ENCODE measurements at regions not wholly inside any gene's neighbourhood (a gene's known extent, or its start where the extent isn't known, plus 50 kb on each side); places are given as distances from the start of the nearest gene placed in this dataset.
"Not testable (repeated sequence)": the region's sequence is repeated elsewhere in the genome, so short reads cannot be mapped to it uniquely, and the experiment has no call there.

DNA sequence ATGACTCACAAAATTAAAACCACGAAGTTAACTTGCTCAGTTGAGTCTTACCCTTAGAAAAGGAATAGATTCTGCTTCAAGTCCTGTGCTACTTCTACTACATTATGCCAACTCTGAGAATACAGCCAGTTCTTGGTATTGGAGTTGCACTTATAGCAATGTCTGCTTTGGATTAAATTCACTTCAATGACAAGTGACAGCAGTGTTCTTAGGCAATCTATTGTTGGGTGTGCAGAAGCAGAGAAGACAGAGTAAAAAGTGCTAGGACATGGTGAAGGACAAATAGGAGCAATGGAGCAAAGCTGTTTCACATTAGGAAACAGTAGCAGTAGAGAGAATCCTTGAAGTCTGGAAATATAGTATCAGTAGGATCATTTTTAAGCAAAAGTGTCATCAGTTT lies 713.1 kb downstream of the SI start:
- DNase-seq = no peak

DNA sequence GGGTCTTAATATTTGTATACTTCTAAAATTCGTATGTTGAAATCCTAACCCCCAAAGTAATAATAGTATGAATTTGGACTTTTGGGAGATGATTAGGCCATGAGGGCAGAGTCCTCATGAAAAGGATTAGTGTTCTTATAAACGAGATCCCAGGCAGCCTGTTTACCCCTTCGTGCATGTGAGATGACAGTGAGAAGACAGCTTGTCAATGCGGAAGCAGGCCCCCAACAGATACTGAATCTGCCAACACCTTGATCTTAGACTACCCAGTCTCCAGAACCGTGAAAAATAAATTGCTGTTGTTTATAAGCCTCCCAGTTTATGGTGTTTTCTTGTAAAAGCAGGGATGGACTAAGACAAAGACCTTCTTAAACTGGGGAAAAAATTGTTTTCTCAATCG lies 714.2 kb downstream of the SI start:
- no peak for DNase-seq

DNA sequence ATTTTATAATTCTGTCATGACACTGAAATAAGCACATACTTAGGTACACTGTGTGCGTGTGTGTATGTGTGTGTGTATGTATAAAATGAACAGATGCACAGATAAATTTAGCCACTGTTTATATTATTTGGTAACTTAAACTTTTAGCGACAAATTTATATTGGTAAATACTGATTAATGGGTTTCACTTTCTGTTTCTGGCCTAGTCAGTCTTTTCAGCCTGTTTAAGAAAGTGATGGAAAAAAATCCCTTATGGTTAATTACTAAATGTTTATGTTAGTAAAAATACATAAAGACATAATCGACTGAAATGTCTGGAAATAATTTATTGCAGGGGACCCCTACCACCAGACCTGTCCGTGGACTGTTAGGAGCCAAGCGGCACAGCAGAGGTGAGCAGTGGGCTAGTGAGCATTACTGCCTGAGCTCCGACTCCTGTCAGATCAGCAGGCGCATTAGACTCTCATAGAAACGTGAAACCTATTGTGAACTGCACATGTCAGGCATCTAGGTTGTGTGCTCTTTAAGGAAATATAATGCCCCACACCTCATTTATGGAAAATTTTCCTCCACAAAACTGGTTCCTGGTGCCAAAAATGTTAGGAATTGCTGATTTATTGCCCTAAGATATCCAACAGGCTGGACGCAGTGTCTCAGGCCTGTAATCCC lies 717.4 kb downstream of the SI start:
- peak; percentile 46 for DNase-seq

GRCh38 chr3:164360078-164360578 lies 718.2 kb downstream of the SI start:
- no peak for DNase-seq

GRCh38 chr3:164352991-164353390 lies 725.3 kb downstream of the SI start:
- DNase-seq = no peak

- no peak for DNase-seq
These were observed 727.2 kb downstream of the SI start for GRCh38 chr3:164351131-164351530.

DNA sequence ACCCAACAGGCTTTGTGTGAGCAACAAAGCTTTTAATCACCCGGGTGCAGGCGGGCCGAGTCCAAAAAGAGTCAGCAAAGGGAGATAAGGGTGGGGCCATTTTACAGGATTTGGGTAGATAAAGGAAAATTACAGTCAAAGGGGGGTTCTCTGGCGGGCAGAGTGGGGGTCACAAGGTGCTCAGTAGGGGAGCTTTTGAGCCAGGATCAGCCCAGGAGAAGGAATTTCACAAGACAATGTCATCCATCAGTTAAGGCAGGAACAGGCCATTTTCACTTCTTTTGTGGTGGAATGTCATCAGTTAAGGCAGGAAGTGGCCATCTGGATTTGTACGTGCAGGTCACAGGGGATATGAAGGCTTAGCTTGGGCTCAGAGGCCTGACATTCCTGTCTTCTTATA lies 736.1 kb downstream of the SI start:
- not testable (repeated sequence) for DNase-seq

- no peak for DNase-seq
These were observed 737.2 kb downstream of the SI start for GRCh38 chr3:164341086-164341485.

GRCh38 chr3:164340273-164340672 lies 738.0 kb downstream of the SI start:
- DNase-seq = no peak

GRCh38 chr3:164332831-164333802 lies 745.2 kb downstream of the SI start:
- DNase-seq = no peak

DNA sequence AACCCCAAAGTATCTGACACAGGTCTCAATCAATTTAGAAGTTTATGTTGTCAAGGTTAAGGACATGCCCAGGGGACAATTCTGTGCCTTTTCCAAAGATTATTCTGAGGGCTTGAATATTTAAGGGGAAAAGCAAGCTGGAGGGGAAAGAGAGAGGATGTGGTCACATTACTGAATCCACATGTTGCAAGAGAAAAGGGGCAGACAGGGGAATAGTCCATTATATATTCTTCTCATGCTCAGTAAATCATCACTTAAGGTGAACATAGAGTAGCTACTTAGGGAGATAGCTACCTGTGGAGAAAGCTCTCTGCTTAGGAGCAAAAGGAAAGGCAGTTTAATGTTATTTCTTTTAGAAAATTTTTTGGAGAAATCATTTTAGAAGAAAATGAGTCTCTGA lies 751.6 kb downstream of the SI start:
- DNase-seq = no peak

- DNase-seq = no peak
These were observed 757.3 kb downstream of the SI start for GRCh38 chr3:164320962-164321361.

DNA sequence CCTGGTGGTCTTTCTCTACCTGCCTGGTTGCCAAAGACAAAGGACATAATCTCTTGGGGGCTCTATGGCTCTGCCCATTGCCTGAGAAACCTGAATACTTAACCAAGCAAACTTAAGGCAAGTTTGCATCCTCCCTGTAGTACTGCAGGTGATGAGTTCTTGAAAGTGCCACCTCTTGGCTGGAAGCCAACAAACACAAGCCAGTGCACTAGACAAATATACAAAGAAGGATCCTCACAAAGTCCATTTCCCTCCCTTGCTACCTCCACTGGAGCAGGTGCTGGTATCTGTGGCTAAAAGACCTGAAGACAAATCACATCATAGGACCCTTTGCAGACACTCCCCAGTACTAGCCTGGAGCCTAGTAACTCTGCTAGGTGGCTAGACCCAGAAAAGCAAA lies 772.3 kb downstream of the SI start:
- peak; percentile 16 for DNase-seq

- no peak for DNase-seq
These were observed 774.4 kb downstream of the SI start for GRCh38 chr3:164303894-164304293.

- no peak for DNase-seq
These were observed 775.7 kb downstream of the SI start for GRCh38 chr3:164302622-164303021.

- not testable (repeated sequence) for DNase-seq
These were observed 786.8 kb downstream of the SI start for GRCh38 chr3:164291486-164291885.

- no peak for DNase-seq
These were observed 799.7 kb downstream of the SI start for GRCh38 chr3:164278550-164278949.

GRCh38 chr3:164267053-164267452 lies 811.2 kb downstream of the SI start:
- DNase-seq = no peak

DNA sequence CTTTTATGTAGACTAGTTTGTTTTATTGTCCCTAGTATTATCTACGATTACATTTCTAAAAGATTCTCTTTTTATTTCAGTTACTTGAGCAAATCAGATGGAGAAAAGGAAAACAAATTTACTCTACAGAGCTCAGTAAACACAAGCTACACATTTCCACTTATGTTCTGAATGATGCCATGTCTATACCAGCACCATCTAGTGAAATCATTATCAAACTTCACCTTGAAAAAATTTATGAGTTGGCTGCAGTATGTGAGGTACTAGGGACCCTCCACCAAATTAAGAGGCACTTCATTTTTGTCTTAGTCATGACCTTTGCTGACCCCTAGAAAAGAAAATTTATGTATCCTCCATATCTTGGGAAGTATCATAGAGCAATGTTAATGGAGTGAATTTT lies 827.4 kb downstream of the SI start:
- DNase-seq = no peak

DNA sequence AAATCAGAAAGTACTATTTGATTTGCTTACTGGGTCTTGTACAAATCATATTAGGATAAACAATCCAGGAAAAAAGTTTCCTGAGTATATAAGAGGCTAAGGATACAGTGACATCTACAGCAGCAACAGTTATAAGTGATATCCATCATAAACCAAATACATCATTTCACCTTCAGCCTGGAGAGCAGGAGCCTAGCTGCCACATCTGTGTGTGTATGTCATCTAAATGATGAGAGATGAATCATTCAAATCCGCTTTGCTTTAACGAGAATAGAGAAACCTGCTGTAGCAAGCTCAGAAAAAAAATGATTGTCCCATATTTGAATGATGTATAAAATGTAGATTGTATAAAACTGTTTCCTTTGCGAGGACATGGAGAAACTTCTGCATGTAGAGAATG lies 841.4 kb downstream of the SI start:
- DNase-seq = no peak

DNA sequence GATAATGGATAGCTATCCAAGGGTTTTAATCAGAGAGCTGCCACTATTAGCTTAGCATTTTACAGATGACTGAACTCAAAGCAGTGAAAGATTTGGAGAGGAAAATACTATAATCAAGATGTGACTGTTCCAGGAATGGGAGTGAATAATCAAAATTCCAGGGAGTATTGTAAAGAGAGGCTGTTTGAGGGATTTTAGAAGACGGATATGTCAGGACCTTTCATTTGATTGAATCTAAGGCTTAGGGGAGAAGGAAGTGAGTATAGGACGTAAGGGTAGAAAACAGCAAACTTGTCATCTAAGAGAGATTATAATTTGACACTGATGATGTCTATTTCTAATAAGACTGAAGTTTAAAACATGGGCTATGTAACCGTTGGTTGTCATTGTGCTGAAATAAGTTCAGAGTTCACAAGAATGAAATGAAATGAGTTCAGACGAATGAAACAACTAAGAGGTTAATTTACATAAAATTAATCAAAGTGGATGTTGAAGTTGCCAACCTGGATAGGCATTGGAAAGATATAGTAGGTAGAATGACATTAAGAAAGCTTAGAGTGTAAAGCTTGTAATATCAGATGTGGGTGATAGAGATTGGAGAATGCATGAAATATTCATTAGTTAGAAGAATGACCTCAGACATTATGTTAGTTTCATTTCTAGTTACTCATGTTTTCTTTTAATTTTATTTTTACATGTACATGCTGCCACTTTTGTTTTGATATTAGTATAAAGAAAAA lies 842.8 kb downstream of the SI start:
- DNase-seq = no peak

DNA sequence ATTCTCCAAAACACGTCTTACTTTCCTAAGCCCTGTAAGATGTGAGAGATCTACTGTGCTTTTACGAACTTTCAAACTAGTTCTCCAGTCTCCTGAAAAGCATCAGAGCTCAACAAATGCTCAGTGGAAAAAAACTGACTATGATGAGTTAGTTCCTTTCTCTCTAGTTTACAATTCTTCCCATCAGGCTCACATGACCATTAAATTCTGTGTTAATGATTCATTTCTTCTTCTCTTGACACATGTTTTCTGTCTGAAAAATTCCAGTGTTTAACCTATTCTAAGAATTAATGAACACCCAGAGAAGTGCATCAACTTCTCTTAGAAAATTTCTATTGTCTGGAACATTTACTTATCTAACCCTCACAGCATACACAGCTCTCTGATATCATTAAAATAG lies 844.3 kb downstream of the SI start:
- no peak for DNase-seq

DNA sequence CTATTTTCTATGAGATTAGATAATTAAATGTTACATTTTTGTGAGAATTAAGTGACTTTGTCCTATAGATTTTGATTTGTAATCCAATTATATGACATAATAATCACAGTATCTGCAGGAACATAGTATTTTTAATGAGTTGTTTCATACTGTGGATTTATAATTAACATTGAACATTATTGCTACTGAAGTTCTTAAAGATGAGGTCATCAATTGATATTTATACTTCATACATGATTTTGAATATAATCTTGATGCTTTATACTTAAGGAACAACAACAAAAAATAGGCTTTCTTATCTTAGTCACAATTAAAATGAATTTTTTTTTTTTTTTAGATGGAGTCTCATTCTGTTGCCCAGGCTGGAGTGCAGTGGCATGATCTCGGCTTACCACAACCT lies 846.6 kb downstream of the SI start:
- no peak for DNase-seq

Data from NCI-H2029 treated with DMSO at 0.1 percent for 48 hours (cell line).